HEK293 (cell line): ENCODE measurements at regions not wholly inside any gene's neighbourhood (a gene's known extent, or its start where the extent isn't known, plus 50 kb on each side); places are given as distances from the start of the nearest gene placed in this dataset.

Experiments
- CTCF ChIA-PET: fragments of 350-600 bp; formaldehyde crosslinking; extraction: SDS; loops from one replicate; lab custom pipeline; 2021; ENCODE audit warnings: antibody characterized with exemption; lab: Yijun Ruan, JAX
- POLR2A ChIA-PET: fragments of 300-600 bp; formaldehyde crosslinking; extraction: SDS; loops from one replicate; lab custom pipeline; 2020; ENCODE audit warnings: antibody characterized with exemption, inconsistent platforms; lab: Yijun Ruan, JAX
- H3K27ac ChIP-seq: fragments of 200-500 bp; sonication (Bioruptor generic); 2 replicates; pipeline ENCODE4 v1.5.1; 2014; ENCODE audit warnings: low read depth, low read length, control low read depth, inconsistent platforms; ENCODE audit errors: extremely low read depth
- H3K36me3 ChIP-seq, 2 experiments: fragments of 200-500 bp in 1 of 2; sonication (Bioruptor generic) in 1 of 2; 1 replicate in 1 of 2; 2 replicates in 1 of 2; pipeline ENCODE4 v1.5.1; 2014 to 2017; ENCODE audit warnings: inconsistent platforms in 2 of 2, low read length in 2 of 2; ENCODE audit not compliant: control insufficient read depth in 2 of 2, insufficient read depth in 1 of 2
- H3K4me1 ChIP-seq: fragments of 200-500 bp; sonication (Bioruptor generic); 2 replicates; pipeline ENCODE4 v1.5.1; 2014; ENCODE audit warnings: mild to moderate bottlenecking, low read length, inconsistent platforms; ENCODE audit not compliant: control insufficient read depth, insufficient read depth
- H3K4me3 ChIP-seq: 2 replicates; pipeline ENCODE4 v1.5.1; 2011; ENCODE audit warnings: low read depth, mild to moderate bottlenecking, control low read depth, low read length, moderate library complexity
- H3K9me3 ChIP-seq: fragments of 200-500 bp; sonication (Bioruptor generic); 2 replicates; pipeline ENCODE4 v1.5.1; 2014; ENCODE audit warnings: low read depth, low read length, inconsistent platforms; ENCODE audit not compliant: control insufficient read depth, insufficient read depth
- ATF2 ChIP-seq: fragments of 450-650 bp; formaldehyde crosslinking; IDR thresholded peaks from 2 replicates; pipeline ENCODE4 v1.5.1; 2016; ENCODE audit warnings: missing biosample characterization, missing genetic modification characterization, low read depth
- GLIS2 ChIP-seq: fragments of 450-650 bp; formaldehyde crosslinking; IDR thresholded peaks from 2 replicates; pipeline ENCODE4 v1.5.1; 2016; ENCODE audit warnings: missing biosample characterization, missing genetic modification characterization
- KLF16 ChIP-seq: fragments of 450-650 bp; formaldehyde crosslinking; IDR thresholded peaks from 2 replicates; pipeline ENCODE4 v1.5.1; 2017; ENCODE audit warnings: missing biosample characterization, missing genetic modification characterization
- KLF8 ChIP-seq: fragments of 450-650 bp; formaldehyde crosslinking; IDR thresholded peaks from 2 replicates; pipeline ENCODE4 v1.5.1; 2016; ENCODE audit warnings: missing biosample characterization, missing genetic modification characterization
- PRDM6 ChIP-seq: fragments of 450-650 bp; formaldehyde crosslinking; IDR thresholded peaks from 2 replicates; pipeline ENCODE4 v1.5.1; 2017; ENCODE audit warnings: missing biosample characterization, missing genetic modification characterization
- SCRT1 ChIP-seq: fragments of 450-650 bp; formaldehyde crosslinking; IDR thresholded peaks from 2 replicates; pipeline ENCODE4 v1.5.1; 2016; ENCODE audit warnings: missing biosample characterization, missing genetic modification characterization, borderline replicate concordance
- TSHZ1 ChIP-seq: fragments of 450-650 bp; formaldehyde crosslinking; IDR thresholded peaks from 2 replicates; pipeline ENCODE4 v1.5.1; 2016; ENCODE audit warnings: missing biosample characterization, missing genetic modification characterization, borderline replicate concordance
- ZBTB10 ChIP-seq: fragments of 450-650 bp; formaldehyde crosslinking; IDR thresholded peaks from 2 replicates; pipeline ENCODE4 v1.5.1; 2016; ENCODE audit warnings: missing biosample characterization, missing genetic modification characterization
- ZBTB8A ChIP-seq: fragments of 450-650 bp; formaldehyde crosslinking; IDR thresholded peaks from 2 replicates; pipeline ENCODE4 v1.5.1; 2016; ENCODE audit warnings: missing biosample characterization, missing genetic modification characterization
- ZFHX2 ChIP-seq: fragments of 450-650 bp; formaldehyde crosslinking; conservative IDR thresholded peaks from 2 replicates; pipeline ENCODE4 v1.5.1; 2016; ENCODE audit warnings: missing biosample characterization, missing genetic modification characterization
- ZFP3 ChIP-seq: fragments of 450-650 bp; formaldehyde crosslinking; IDR thresholded peaks from 2 replicates; pipeline ENCODE4 v1.5.1; 2016; ENCODE audit warnings: low read depth, missing biosample characterization, missing genetic modification characterization
- ZNF148 ChIP-seq: fragments of 450-650 bp; formaldehyde crosslinking; IDR thresholded peaks from 2 replicates; pipeline ENCODE4 v1.5.0; 2017; ENCODE audit warnings: missing biosample characterization, missing genetic modification characterization, borderline replicate concordance
- ZNF16 ChIP-seq: fragments of 450-650 bp; formaldehyde crosslinking; IDR thresholded peaks from 2 replicates; pipeline ENCODE4 v1.5.1; 2016; ENCODE audit warnings: low read depth, missing biosample characterization, missing genetic modification characterization
- ZNF202 ChIP-seq: fragments of 450-650 bp; formaldehyde crosslinking; IDR thresholded peaks from 2 replicates; pipeline ENCODE4 v1.5.1; 2016; ENCODE audit warnings: missing biosample characterization, missing genetic modification characterization, borderline replicate concordance
- ZNF280C ChIP-seq: fragments of 450-650 bp; formaldehyde crosslinking; IDR thresholded peaks from 2 replicates; pipeline ENCODE4 v1.5.1; 2016; ENCODE audit warnings: missing biosample characterization, missing genetic modification characterization
- ZNF292 ChIP-seq: fragments of 450-650 bp; formaldehyde crosslinking; IDR thresholded peaks from 2 replicates; pipeline ENCODE4 v1.5.1; 2016; ENCODE audit warnings: low read depth, missing biosample characterization, missing genetic modification characterization, borderline replicate concordance
- ZNF596 ChIP-seq: fragments of 450-650 bp; IDR thresholded peaks from 2 replicates; pipeline ENCODE4 v1.5.0; 2018; ENCODE audit warnings: missing biosample characterization, mild to moderate bottlenecking, missing genetic modification characterization, moderate library complexity
- ZNF600 ChIP-seq: fragments of 450-650 bp; formaldehyde crosslinking; IDR thresholded peaks from 2 replicates; pipeline ENCODE4 v1.5.1; 2016; ENCODE audit warnings: missing biosample characterization, missing genetic modification characterization
- ZNF623 ChIP-seq: fragments of 450-650 bp; formaldehyde crosslinking; IDR thresholded peaks from 2 replicates; pipeline ENCODE4 v1.5.1; 2016; ENCODE audit warnings: missing biosample characterization, missing genetic modification characterization
- ZNF654 ChIP-seq: fragments of 450-650 bp; formaldehyde crosslinking; IDR thresholded peaks from 2 replicates; pipeline ENCODE4 v1.5.1; 2016; ENCODE audit warnings: low read depth, missing biosample characterization, missing genetic modification characterization

- POLR2A ChIA-PET = no interaction called here
- Histone ChIP-seq H3K4me1 (peaks cover 9% of the 10 kb centered on the region), H3K9me3 (no peaks in the 10 kb centered on the region), H3K27ac (no peak overlapping the region), H3K4me3 (no peak overlapping the region), H3K36me3 (no peaks in the 10 kb centered on the region)
- CTCF ChIA-PET = no interaction called here
- TF ChIP-seq ZNF292 (tag by site-specific recombination) = no peak
- TF ChIP-seq ZNF600 = no peak
- no peak for TF ChIP-seq SCRT1 (tag by site-specific recombination)
- TF ChIP-seq PRDM6 (tag by site-specific recombination) = no peak
- TF ChIP-seq ZFHX2 = no peak
- TF ChIP-seq ZNF596 (tag by site-specific recombination) = no peak
- TF ChIP-seq TSHZ1 (tag by site-specific recombination) = no peak
- no peak for TF ChIP-seq ZNF280C (tag by site-specific recombination)
- no peak for TF ChIP-seq GLIS2 (tag by site-specific recombination)
- TF ChIP-seq ATF2 (tag by site-specific recombination) = no peak
- TF ChIP-seq KLF8 = no peak
- no peak for TF ChIP-seq ZBTB10 (tag by site-specific recombination)
- TF ChIP-seq KLF16 (tag by site-specific recombination) = no peak
- no peak for TF ChIP-seq ZFP3 (tag by site-specific recombination)
- TF ChIP-seq ZNF623 = no peak
- TF ChIP-seq ZNF654 (tag by site-specific recombination) = no peak
- TF ChIP-seq ZNF16 = no peak
- no peak for TF ChIP-seq ZBTB8A (tag by site-specific recombination)
- TF ChIP-seq ZNF202 (tag by site-specific recombination) = no peak
- TF ChIP-seq ZNF148 = no peak
These were observed 442.9 kb downstream of the HTR7 start for GRCh38 chr10:90414926-90415325.
